HG03354 (cell line): ENCODE measurements at regions not wholly inside any gene's neighbourhood (a gene's known extent, or its start where the extent isn't known, plus 50 kb on each side); places are given as distances from the start of the nearest gene placed in this dataset.
"Not testable (repeated sequence)": the region's sequence is repeated elsewhere in the genome, so short reads cannot be mapped to it uniquely, and the experiment has no call there.

Source experiments
- ATAC-seq: cut with Tn5 transposase; IDR thresholded peaks from one replicate; pipeline ENCODE4 v1.9.1; 2021; ENCODE audit warnings: mild to moderate bottlenecking; ENCODE audit not compliant: unreplicated experiment, poor library complexity, severe bottlenecking

- ATAC-seq, result no peak
Measured at GRCh38 chr13:111008351-111008750, 93.5 kb upstream of the ANKRD10 start.

DNA sequence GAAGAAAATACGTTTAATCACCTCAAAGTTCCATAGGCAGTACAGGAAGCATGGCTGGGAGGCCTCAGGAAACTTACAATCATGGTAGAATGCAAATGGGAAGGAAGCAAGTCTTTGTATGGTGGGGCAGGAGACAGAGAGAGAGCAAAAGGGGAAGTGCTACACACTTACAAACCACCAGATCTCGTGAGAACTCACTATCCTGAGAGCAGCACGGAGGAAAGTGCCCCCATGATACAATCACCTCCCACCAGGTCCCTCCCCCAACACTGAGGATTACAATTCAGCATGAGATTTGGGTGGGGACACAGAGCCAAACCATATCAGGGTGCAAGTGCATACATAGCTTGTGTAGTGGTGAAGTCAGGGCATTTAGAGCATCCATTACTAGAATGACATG, 92.3 kb upstream of the ANKRD10 start:
- no peak for ATAC-seq

DNA sequence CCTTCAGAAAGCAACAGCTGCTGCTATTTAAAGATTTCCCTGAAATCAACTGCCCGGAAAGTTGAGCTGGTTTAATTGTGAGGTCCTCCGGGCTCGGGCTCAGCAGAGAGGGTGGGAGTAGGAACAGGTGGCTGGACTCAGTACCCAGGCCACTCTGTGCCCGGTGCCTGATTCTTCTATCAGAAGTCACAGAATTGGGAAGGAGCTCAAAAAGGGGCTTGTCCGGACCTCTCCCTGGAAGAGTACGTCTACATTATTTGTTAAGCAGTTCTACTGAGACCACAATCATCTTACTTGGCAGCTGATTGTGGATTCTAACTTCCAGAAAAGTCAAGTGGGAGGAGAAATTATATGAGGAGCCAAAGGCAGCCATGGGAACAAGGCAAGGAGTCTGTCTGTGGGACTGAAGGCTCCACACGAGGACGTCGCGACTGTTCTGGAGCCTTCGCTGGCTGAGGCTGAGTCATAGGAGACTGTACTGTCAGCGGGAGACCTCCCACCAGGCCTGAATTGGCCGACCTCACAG, 91.7 kb upstream of the ANKRD10 start:
- no peak for ATAC-seq

DNA sequence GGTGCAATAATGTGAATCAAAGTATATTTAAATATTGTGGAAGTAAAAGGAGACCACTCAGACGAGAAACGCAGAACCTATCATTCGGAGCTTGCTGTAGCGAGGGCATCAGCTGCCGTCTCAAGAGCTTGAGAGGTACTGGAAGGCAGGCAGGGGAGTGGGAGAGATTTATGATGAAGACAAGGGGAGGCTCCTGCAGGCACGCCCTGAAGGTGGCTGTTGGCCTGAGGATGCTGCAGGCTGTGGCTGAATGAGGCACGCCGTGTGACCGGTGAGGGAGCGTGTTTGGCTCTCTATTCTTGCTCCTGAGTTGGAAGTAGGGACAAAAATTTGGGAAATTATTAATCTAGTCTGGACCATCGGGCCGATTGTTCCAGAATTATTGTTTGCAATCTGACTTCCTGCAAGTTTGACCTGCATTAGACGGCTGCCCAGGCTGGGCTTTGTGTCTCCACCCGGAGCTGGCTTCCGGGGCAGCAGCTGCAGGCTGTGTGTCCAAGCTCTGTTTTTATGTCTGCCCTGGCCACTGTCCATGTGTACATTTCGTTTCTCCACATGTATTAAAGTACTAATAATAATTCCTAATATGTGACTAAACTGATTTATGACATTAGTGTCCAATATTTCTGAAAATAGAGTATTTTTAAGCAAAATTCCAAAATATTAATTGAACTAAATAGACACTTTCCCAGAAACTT, 91.1 kb upstream of the ANKRD10 start:
- no peak for ATAC-seq

DNA sequence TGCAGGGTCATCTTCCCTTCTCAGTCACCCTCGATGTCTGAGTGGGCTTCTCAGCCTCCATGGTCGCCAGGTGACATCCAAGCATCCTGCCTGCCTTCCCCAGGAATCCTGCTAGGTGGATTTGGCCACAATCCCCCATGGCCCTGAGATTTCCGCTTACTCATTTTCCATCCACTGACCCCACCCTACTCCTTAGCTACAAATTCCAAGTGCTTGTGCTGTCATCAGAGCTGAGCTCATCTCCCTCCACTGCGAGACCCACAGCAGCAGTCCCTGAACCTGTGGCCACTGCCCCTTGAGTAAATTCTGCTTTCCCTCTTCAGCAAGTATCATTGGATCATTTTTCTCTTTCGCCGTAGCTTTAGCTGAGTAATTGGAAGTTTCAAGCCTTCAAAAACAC, 90.5 kb upstream of the ANKRD10 start:
- ATAC-seq, result no peak

DNA sequence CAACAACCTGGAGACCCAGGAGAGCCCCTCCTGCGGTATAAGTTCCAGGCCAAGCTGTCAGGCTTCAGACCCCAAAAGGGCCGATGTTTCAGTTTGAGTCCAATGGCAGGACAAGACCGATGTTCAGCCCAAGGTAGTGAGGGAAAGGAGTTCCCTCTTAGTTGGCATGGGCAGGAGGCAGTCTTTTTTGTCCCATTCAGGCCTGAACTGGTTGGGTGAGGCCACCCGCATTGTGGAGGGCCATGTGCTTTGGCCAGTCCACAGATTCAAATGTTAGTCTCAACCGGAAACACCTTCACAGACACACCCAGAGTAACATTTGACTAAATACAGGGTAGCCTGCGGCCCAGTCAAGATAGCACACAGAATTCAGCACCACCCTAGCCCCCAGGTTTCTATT, 89.6 kb upstream of the ANKRD10 start:
- no peak for ATAC-seq

DNA sequence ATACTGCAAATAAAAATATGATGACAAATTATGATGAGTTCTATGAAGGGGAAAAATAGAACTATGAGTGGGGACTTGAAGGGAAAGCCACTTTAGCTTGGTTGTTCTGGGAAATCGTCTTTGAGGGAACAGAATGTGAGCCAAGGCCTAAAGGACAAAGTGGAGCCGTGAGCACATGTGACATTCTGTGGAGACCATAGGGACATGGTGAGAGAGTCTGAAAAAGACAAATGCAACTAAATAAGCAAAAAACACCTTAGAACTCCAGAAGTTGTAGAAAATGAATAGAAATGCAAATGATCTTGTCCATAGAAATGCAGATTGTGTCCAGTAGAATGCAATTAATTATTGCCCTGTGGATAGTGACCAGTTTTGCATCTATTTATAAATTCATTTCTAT, 86.8 kb upstream of the ANKRD10 start:
- no peak for ATAC-seq

DNA sequence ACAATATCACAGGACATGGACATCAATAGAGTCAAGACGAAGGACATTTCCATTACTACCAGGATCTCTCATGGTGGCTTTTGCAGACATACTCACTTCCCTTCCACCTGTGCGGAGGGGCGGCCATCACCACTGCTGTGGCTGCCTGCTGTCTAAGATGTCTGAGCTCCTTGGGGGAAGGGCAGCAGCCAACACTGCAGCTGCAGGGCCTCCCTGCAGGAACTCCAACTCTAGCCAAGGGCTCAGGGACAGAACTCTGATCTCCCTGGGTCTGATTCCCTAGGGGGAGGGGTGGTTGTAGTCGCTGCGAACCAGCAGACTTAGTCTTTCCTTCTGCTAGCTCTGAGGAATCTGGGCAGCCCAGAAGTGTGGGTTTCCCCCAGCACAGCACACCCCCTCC, 78.9 kb upstream of the ANKRD10 start:
- no peak for ATAC-seq

GRCh38 chr13:110991991-110992508, 77.2 kb upstream of the ANKRD10 start:
- ATAC-seq, result no peak

DNA sequence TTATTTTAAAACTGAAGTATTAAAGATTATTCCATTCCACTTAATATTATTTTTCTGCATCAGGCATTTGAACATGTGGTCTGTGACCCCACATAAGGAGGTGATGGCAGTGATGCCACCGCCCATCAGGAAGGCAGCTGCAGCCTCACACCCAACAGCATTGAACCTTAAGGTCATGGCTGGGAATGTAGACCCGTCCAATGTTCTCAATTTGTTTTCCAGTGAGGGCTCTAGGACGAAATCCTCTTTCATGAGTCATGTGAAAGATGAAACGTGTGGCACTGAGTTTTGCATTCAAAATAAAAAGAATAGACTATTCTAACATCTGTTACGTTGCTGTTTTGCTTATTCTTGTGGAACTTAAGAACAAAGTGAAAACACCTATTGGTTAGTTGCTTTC, 74.5 kb upstream of the ANKRD10 start:
- no peak for ATAC-seq

DNA sequence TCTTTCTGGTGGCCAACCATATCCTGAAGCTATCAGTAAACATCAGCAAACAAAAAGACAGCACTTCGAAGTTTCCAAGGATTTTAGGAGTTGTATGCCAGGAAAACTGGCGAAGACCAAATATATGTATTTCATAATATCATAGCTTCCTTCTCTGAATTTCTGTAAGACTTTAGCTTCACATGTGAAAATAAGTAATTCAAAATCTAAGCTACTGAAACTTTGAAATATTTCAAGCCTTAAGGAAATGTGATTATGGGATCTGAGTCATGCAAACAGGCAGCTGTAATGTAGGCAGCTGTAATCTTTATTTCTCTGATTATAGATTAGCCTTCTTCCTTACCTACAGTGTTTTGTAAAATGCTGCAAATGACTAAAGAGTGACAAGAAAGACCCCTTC, 70.7 kb upstream of the ANKRD10 start:
- ATAC-seq, result no peak

DNA sequence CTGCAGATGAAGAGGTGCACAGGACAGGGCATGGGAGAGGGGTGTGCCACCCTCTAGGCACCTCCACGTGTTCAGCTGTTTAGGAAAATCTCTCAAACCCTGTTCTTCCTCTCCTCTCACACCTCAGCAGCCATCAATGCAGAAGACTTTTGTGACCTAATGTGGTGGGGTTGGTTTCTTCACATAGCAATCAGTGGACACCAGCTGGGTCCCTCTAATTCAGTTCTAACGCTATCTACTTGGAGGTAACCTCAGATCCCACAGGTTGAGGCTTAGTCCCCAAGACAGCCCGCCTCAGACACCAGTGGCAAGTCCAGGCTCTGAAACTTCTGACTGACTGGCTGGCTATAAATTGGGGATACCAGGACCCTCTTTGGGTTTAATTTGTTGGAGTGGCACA, 69.9 kb upstream of the ANKRD10 start:
- no peak for ATAC-seq

DNA sequence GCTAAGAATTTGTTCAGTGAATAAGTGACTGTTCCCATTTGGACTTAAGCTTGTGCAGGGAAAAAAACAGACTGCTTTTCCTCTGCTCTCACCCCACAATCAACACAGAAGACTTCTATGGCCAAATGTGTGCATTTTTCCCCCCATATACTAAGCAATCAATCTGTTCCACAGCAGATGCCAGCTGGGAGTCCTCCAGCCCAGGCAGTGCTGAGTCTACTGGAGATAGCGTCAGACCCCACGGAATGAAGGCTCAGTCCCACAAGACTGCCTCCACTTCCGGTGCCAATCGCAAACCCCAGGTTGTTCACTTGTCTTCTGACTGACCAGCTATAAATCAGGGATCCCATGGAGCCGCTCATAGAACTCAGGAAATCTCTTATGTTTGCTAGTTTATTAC, 69.5 kb upstream of the ANKRD10 start:
- no peak for ATAC-seq

DNA sequence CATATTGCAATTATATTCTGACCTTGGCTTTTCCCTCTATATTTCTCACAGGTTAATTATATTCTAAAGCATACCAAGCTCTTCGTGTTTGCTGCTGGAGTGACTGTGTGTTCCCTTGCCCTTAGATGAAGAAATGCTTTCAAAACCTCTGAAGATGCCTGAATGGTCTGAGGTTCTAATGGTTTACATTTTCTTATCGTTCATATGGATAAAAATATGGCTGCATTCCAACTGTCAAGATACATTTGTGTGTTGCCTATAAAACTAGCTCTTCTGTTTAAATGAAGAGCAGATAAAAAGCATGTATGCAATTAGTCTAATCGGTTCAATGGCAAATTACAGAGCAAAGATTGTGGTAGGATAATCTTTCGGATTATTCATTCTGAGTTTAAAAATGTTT, 68.4 kb upstream of the ANKRD10 start:
- ATAC-seq, result no peak

- ATAC-seq, result no peak
Measured at GRCh38 chr13:110981379-110981778, 66.5 kb upstream of the ANKRD10 start.

GRCh38 chr13:110980921-110981320, 66.1 kb upstream of the ANKRD10 start:
- no peak for ATAC-seq

DNA sequence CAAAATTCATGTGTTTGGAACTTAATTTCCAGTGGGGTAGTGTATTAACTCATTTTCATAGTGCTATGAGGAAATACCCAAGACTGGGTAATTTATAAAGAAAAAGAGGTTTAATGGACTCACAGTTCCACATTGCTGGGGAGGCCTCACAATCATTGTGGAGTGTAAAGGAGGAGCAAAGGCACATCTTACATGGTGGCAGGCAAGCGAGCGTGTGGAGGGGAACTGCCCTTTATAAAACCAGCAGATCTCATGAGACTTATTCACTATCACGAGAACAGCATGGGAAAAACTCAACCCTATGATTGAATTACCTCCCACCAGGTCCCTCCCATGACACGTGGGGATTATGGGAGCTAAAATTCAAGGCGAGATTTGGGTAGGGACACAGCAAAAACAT, 64.3 kb upstream of the ANKRD10 start:
- not testable (repeated sequence) for ATAC-seq

DNA sequence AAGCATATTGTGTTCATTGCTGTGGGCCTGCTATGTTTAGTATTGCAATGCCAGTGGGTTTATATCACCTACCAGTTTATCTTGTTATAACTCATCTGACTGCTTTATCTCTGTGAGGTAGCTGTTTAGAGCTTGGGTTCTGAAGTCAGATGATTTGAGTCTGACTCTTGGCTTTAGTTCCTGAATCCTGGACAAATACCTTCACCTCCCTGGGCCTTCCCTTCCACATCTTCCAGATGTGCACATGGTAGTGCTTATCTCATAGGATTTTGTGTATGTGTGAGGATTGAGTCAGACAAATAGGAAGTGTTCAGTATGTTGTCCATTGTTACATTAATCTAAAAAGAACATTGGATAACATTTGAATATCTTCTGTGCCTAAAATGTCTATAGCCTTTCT, 63.5 kb upstream of the ANKRD10 start:
- ATAC-seq, result no peak

GRCh38 chr13:110976785-110977184, 61.9 kb upstream of the ANKRD10 start:
- ATAC-seq, result no peak

GRCh38 chr13:110973007-110973700, 58.3 kb upstream of the ANKRD10 start:
- ATAC-seq, result no peak

GRCh38 chr13:110971486-110971885, 56.6 kb upstream of the ANKRD10 start:
- no peak for ATAC-seq
